NCI-H128 (cell line): ENCODE measurements at regions not wholly inside any gene's neighbourhood (a gene's known extent, or its start where the extent isn't known, plus 50 kb on each side); places are given as distances from the start of the nearest gene placed in this dataset.
"Not testable (repeated sequence)": the region's sequence is repeated elsewhere in the genome, so short reads cannot be mapped to it uniquely, and the experiment has no call there.

Experiments
- DNase-seq: peaks from one replicate; lab custom pipeline; 2025; ENCODE audit not compliant: unreplicated experiment; lab: John Stamatoyannopoulos, UW

- no peak for DNase-seq
These were observed 132.2 kb downstream of the GPX5 start for GRCh38 chr6:28657769-28658465.

- DNase-seq: no peak
These were observed 133.0 kb downstream of the GPX5 start for GRCh38 chr6:28658475-28659249.

GRCh38 chr6:28659250-28659566 is 133.5 kb downstream of the GPX5 start:
- DNase-seq: no peak

- no peak for DNase-seq
These were observed 135.5 kb downstream of the GPX5 start for GRCh38 chr6:28661097-28661713.

GRCh38 chr6:28664870-28665396 is 139.3 kb downstream of the GPX5 start:
- DNase-seq: no peak

DNA sequence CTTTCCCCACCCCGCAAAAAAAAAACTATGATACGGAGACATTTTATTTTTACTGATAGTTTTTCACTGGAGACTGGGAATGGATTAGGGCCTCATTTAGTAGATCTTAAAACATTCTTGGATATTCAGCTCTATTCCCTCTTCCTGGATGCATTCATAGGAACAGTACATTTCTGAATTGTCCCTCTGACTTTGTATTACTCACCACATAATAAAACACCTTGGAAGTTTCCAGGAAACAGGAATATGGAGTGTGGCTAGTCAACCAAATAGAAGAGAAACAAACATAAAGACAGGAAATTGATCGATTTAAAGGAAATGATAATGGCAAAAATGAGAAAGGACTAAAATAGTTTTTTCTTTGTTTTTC is 147.7 kb downstream of the GPX5 start:
- no peak for DNase-seq

DNA sequence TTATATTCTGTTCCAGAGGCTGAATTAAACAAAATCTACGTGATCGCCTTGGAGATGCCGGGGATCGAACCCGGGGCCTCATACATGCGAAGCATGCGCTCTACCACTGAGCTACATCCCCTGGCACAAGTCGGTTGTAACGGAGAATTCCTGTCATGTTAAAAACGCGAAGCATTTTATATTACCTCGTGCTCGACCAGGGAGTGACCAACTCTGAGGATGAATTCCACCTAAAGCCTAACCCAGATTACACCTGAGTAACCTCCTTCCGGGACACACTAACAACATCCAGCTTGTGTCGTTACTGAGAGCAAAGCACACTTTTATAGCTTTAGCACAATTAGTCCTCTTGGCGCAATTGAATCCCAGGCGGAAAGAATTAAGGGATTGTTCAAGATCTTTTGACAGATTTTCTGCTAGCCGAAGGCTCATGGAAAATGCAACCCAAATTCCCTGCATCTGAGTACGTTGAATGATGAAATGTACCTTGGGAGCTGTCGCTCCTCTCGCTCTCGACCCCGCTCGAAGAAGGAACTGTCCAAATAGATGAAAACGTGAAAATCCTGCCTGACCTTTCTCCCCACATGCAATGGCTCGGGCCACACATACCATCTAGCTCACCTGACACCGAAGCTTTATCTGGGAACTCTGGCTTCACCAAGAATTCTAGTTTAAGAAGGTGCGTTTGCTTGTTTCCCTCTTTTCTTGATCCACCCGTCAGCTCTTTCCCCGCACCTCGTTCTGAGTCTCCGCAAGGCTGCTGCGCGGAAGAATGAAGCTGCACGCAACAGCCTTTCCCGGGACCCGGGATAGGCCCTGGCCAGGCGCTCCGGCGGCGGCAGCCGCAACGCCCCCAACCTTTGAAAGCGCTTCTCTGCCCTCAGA is 148.3 kb downstream of the GPX5 start:
- no peak for DNase-seq

GRCh38 chr6:28675600-28675999 is 149.9 kb downstream of the GPX5 start:
- DNase-seq: no peak

GRCh38 chr6:28682542-28682941 is 156.9 kb downstream of the GPX5 start:
- no peak for DNase-seq

DNA sequence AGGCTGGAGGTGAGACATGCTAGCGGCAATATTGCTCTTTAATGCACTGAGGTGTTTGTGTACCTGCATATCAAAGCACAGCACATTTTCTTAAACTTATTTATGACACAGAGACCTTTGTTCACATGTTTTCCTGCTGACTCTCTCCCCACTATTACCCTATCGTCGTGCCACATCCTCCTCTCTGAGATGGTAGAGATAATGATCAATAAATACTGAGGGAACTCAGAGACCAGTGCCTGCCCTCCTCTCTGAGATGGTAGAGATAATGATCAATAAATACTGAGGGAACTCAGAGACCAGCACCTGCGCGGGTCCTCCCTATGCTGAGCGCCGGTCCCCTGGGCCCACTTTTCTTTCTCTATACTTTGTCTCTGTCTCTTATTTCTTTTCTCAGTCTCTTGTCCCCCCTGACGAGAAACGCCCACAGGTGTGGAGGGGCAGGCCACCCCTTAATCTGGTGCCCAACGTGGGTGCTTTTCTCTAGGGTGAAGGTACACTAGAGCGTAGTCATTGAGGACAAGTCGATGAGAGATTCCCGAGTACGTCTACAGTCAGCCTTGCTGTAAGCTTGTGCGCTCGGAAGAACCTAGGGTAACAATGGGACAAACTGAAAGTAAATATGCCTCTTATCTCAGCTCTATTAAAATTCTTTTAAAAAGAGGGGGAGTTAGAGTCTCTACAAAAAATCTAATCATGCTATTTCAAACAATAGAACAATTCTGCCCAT is 157.4 kb downstream of the GPX5 start:
- DNase-seq: not testable (repeated sequence)

DNA sequence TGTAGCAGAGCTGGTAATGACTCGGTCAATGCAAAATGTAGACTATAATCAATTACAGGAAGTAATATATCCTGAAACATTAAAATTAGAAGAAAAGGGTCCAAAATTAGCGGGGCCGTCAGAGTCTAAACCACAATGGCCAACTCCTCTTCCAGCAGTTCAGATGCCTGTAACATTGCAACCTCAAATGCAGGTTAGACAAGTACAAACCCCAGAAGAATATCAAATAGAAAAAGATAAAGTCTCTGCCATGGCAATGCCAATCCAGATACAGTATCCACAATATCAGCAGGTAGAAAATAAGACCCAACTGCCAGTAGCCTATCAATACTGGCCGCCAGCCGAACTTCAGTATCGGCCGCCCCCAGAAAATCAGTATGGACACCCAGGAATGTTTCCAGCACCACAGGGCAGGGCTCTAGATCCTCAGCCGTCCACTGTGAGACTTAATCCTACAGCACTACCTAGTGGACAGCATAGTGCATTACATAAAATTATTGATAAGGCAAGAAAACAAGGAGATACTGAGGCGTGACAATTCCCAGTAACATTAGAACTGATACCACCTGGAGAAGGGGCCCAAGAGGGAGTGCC is 158.4 kb downstream of the GPX5 start:
- DNase-seq: no peak

DNA sequence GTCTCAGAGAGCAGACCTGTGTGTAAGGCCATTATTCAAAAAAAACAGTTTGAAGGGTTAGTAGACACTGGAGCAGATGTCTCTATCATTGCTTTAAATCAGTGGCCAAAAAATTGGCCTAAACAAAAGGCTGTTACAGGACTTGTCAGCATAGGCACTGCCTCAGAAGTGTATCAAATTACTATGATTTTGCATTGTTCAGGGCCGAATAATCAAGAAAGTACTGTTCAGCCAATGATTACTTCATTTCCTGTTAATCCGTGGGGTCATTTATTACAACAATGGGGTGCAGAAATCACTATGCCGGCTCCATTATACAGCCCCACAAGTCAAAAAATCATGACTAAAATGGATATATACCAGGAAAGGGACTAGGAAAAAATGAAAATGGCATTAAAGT is 160.3 kb downstream of the GPX5 start:
- not testable (repeated sequence) for DNase-seq

DNA sequence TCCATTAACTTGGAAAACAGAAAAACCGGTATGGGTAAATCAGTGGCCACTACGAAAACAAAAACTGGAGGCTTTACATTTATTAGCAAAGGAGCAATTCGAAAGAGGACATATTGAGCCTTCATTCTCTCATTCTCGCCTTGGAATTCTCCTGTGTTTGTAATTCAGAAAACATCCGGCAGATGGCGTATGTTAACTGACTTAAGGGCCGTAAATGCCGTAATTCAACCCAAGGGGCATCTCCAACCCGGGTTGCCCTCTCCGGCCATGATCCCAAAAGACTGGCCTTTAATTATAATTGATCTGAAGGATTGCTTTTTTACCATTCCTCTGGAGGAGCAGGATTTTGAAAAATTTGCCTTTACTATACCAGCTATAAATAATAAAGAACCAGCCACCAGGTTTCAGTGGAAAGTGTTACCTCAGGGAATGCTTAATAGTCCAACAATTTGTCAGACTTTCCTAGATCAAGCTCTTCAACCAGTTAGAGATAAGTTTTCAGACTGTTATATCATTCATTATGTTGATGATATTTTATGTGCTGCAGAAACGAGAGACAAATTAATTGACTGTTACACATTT is 160.9 kb downstream of the GPX5 start:
- peak; percentile 34 for DNase-seq

- DNase-seq: not testable (repeated sequence)
These were observed 161.8 kb downstream of the GPX5 start for GRCh38 chr6:28687309-28687981.

DNA sequence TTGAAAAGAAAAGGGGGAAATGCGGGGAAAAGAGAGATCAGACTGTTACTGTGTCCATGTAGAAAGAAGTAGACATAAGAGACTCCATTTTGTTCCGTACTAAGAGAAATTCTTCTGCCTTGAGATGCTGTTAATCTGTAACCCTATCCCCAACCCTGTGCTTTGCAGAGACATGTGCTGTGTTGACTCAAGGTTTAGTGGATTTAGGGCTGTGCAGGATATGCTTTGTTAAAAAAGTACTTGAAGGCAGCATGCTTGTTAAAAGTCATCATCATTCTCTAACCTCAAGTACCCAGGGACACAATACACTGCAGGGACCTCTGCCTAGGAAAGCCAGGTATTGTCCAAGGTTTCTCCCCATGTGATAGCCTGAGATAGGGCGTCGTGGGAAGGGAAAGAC is 166.3 kb downstream of the GPX5 start:
- DNase-seq: not testable (repeated sequence)

DNA sequence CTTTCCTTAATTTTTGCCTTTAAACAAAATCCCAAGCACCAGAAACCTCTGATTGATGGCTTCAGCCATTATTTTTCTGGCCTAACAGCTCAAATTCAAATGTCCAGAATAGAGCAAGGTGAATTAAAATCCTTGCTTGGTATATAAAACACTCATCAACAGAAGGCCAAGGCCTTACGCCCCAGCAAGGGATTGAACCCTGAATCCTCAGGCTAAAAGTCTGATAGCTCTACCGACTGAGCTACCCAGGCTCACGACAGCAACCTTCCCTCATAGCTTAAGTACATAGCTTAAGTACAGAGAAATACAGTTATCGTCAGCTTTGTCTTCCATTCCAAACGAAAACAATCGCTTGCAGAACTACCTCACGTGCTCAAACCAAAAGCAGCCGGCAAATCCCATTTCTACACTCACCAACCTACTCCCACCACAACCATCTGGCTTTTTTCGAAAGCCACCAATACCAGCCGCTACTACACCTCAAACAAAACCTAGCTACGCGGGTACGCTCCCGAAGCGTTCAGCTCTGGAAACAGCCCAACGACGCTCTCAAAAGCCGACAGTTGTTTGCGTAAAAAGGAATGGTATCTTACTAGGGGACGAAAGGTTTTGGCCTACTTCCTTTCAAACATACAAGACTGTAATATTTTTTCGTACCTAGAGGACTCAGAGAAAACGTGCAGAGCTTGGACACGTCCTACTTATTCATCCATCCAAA is 167.5 kb downstream of the GPX5 start:
- no peak for DNase-seq

DNA sequence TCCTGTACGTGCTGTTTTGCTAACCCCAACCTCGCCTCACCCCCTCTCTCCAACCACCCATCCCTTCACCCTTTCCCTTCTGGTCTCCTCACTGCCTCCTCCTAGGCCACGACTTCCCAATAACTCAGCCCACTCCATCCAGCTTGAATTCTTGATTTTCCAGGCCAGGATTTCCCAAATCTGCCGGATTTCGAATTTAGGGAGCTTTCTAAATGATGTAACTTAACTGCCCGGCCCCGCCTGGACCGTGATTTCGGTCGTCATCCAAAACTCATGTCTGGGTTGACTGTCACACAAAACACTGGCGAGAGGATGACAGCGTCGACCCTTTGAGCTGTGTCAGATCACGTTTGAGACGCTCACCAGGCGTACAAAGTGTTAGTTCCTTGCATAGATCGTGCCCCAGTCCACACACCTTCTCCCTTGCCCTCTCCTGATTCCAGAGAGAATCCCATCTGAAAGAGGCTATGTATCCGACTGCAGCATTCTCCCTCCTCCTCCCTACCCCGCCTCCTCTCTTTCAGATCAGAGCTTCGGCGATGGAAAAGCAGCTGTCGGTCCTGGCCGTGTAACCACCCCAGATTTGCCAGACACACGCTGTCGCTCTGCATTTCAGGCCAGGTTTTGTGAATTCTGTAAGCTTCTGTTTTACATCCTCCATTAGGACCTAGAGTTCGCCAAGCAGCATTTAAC is 168.2 kb downstream of the GPX5 start:
- no peak for DNase-seq

DNA sequence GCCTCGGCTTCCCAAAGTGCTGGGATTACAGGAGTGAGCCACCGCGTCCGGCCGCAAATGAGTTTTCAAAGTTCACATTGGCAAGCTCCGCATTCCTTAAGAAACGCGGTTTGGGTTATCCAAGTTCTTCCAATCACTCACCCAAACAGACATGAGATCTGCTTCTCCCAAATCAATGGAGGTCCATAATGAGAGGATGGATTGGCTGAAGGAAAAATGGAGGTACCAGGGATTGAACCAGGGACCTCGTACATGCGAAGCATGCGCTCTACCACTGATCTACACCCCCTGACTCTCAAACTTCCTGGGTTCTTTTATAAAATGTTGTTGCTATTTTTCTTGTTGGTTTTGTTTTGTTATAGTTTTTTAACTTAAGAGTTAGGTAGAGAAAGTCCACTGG is 170.0 kb downstream of the GPX5 start:
- DNase-seq: no peak
